Lower leg skin (tissue), 3 donors: ENCODE measurements at regions not wholly inside any gene's neighbourhood (a gene's known extent, or its start where the extent isn't known, plus 50 kb on each side); places are given as distances from the start of the nearest gene placed in this dataset.

Experiments
- CTCF ChIP-seq, 3 donors: fragments of 450-650 bp; IDR thresholded peaks; one replicate each; pipeline ENCODE4 v1.5.1; 2016; ENCODE audit warnings: antibody characterized with exemption in 3 of 3, mild to moderate bottlenecking in 3 of 3, moderate library complexity in 2 of 3
- POLR2A ChIP-seq, 2 donors: fragments of 450-650 bp; IDR thresholded peaks; one replicate each; pipeline ENCODE4 v1.6.1; 2016 to 2017; ENCODE audit warnings: antibody characterized with exemption in 2 of 2, mild to moderate bottlenecking in 1 of 2, moderate library complexity in 1 of 2

DNA sequence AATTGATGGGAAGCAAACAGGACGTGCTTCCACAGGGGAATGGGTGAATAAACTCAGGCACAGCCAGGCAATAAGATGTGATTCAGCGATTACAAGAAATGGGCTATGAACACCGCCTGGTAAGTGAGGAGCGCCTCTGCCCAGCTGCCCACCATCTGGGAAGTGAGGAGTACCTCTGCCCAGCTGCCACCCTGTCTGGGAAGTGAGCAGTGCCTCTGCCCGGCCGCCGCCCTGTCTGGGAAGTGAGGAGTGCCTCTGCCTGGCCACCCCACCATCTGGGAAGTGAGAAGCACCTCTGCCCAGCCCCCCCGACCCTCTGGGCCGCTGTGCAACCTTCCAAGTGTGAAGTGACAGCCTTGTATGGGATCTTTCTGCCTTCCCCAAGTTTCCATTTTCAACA is 73.2 kb upstream of the PRR5 start:
- TF ChIP-seq CTCF (IDR thresholded peaks at IDR 0.05) (no peak), POLR2A (IDR thresholded peaks at IDR 0.05) (no peak)
